GM21528 (cell line): ENCODE measurements at regions not wholly inside any gene's neighbourhood (a gene's known extent, or its start where the extent isn't known, plus 50 kb on each side); places are given as distances from the start of the nearest gene placed in this dataset.

Experiments used
- ATAC-seq: cut with Tn5 transposase; IDR thresholded peaks from one replicate; pipeline ENCODE4 v1.9.1; 2021; ENCODE audit warnings: mild to moderate bottlenecking, moderate library complexity; ENCODE audit not compliant: unreplicated experiment, low FRiP score

- ATAC-seq, result no peak
These were observed 1132.7 kb downstream of the SLITRK1 start for GRCh38 chr13:82749551-82749950.

DNA sequence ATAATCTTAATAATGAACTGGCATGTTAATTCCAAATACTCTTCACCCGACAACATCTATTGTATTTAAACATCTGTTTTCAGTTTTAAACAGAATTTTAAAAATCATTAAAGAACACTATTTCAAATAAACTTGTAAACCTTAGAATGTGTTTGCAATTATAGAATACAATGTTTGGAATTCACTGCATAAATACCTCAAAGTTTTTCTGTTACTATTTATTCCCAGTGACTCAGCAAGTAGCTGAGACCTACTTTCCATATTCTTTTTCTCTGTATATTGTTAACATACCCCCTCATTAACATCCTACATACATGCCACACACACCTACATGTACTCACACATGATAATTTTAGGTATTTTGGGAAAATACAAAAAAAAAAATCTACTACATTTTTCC, 1134.3 kb downstream of the SLITRK1 start:
- no peak for ATAC-seq

GRCh38 chr13:82747291-82747690, 1135.0 kb downstream of the SLITRK1 start:
- no peak for ATAC-seq

- ATAC-seq, result no peak
These were observed 1141.8 kb downstream of the SLITRK1 start for GRCh38 chr13:82740442-82740841.

GRCh38 chr13:82739881-82740280, 1142.4 kb downstream of the SLITRK1 start:
- ATAC-seq, result no peak

DNA sequence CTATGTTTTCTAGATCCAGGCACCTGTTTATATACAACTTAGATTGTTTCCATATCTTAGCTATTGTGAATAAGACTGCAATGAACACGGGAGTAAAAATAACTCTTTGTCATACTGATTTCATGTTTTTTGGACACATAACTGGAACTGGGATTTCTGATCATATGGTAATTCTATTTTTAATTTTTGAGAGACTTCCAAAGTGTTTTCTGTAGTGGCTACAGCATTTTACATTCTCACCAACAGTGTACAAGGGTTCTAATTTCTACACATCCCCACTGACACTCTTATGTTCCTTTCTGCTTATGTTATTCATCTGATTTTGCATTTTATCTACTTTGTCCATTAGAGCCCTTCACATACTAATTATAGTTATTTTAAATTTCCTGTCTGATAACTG, 1152.9 kb downstream of the SLITRK1 start:
- ATAC-seq, result no peak

DNA sequence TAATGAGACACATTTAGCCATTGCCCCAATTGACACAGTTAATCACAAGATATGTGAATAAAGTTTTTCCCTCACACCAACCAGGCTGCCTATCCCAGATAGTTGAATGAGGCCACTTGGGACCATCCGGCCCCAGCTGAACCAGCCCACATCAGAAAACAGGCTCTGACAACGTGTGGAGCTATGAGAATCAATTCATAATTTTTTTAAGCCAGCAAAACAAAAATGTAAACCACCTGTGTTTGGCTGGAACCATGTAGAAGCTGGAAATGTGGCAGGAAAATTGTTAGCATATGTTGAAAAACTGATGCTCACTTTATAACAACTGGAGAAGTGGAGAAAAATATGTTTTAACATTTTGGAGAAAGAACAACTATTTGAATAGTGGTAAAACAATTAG, 1161.3 kb downstream of the SLITRK1 start:
- no peak for ATAC-seq

DNA sequence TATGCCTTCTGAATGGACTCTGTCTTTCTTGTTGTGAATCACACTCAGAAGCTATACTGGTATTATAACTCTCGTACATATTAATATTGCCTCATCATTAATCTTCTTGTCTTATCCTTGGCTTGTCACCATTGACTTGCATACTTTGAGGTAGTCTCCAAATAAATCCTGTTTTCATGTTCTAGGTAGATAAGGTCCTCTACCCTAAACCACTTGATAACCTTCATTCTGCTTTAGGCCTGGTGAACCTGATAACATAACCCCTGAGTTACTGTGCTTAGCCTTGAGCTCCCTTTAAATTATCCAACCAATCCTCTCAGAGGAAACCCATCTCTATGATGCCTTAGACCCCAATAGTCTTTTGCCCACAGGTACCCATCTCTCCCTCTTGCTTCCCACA, 1162.3 kb downstream of the SLITRK1 start:
- no peak for ATAC-seq

- no peak for ATAC-seq
These were observed 1165.0 kb downstream of the SLITRK1 start for GRCh38 chr13:82717249-82717648.

DNA sequence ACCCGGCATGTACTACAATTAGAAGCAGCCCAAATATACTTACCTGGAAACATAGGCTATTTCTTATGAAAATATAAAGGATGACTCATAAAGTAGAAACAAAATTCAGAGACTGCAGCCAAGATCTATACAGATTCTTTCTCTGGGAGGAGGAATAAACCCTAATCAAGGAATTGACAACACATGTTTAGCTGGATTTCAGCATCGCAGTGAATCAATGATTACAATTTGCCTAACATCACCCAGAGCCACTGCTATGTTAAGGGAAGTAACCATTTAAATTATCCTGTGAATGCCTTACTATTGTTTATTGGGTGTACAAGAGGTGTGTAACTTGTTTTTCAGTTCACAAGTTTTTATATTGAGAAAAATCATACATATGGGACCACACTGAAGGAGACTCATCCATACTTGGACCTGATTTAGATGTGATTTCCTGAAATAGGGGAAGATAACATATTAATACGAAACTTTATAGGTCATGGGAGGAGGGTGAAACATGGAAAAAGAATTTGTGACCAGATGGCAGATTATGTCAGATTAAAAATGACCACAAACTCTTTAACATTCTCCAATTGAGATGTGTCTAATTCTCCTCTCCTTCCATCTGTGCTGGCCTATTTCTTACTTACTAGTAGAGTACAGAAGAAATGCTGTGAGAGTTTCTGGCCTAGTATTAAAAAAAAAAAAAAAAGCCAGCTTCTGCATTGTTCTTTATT, 1168.4 kb downstream of the SLITRK1 start:
- no peak for ATAC-seq

GRCh38 chr13:82702513-82702912, 1179.8 kb downstream of the SLITRK1 start:
- ATAC-seq, result no peak

DNA sequence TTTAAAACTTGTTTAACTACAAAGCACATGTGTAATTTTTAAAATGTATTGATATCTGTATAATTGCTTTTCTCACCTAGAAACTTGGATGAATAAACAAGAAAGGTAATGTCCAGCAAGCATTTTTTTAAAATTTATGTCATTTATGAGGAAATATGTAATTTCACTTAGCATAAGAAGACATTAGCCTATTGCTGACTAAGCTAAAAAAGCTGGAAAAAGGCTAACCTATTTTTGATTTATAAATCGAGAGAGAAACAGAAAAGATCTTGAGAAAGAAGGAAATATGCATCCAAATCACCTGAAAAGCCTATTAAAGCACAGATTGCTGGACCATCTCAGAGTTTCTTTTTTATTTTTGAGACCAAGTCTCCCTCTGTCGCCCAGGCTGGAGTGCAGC, 1181.3 kb downstream of the SLITRK1 start:
- ATAC-seq, result no peak

- no peak for ATAC-seq
These were observed 1183.3 kb downstream of the SLITRK1 start for GRCh38 chr13:82698941-82699340.

GRCh38 chr13:82698383-82698782, 1183.9 kb downstream of the SLITRK1 start:
- ATAC-seq, result no peak

GRCh38 chr13:82693607-82694006, 1188.7 kb downstream of the SLITRK1 start:
- no peak for ATAC-seq

DNA sequence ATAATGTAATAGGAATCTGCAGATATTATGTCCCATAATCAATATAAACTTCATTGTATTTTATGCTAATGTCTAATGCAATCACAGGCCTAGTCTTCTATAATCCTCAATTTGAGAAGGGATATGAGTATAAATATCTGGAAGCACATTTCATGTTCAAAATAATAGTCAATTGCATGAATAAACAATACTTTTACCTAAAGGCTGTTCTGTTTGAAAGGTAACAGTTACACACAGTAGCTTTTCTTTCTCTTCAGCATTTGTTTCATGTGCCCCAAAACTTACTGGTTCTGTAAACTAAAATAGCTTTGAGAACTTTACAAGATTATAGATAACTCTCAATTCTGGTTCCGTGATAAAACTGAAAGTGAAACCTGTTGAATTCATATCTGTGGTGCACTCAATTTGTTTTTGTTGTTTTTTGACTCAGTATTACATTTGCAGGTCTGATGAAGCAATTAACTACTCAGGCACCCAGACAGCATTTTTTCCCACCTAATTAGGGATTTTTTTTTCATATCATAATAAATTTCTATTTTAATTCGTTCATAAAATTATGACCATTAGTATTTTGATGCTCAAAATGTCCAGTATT, 1193.8 kb downstream of the SLITRK1 start:
- peak; percentile 86 for ATAC-seq

DNA sequence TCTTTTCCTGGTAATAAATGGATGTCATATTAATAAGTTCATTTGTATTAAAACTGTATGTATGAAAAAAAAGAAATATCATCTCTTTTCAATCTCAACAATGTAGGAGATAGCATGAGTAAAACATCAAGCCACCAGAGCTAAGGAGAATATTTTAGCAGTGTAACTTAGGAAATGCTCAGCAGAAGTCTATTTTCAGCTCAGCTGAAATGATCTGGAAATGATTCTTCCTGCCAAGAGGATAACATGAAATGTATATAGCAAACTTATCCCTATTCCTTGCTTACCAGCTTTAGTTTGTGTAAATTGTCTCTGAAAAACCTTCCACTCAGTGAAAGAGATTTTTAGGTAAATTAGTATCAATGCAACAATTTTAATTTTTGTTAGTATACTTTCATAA, 1194.4 kb downstream of the SLITRK1 start:
- no peak for ATAC-seq

DNA sequence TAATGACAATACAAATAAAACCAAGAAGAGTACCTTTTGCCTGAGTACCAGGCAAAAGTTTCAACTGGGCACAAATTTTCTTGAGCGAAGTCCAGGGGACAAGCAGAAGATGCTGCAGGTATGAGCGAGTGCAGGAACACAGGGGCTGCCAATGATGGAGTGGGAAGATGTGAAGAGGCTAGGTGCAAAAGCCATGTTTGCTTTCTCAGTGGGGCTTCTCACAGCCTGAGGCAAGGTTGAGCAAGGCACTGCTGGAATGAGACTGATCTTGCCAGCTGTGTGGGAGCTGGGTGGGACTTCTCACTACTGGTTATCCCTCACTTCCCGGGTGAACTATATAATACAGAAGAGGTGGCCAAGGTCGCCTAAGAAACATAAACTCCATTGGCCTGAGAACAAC, 1200.7 kb downstream of the SLITRK1 start:
- no peak for ATAC-seq

DNA sequence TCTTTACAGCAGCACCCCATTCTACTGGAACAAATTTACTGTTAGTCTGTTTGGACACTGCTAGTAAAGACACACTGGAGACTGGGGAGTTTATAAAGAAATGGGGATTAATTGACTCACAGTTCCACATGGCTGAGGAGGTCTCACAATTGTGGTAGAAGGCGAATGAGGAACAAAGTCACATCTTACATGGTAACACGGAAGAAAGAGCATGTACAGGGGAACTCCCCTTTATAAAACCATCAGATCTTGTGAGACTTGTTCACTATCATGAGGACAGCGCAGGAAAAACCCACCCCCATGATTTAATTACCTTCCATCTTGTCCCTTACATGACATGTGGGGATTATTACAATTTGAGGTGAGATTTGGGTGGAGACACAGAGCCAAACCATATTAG, 1204.2 kb downstream of the SLITRK1 start:
- ATAC-seq, result no peak

GRCh38 chr13:82675024-82675423, 1207.2 kb downstream of the SLITRK1 start:
- no peak for ATAC-seq

- no peak for ATAC-seq
These were observed 1207.7 kb downstream of the SLITRK1 start for GRCh38 chr13:82674546-82674945.

- ATAC-seq, result no peak
These were observed 1210.0 kb downstream of the SLITRK1 start for GRCh38 chr13:82672248-82672647.
